ENCODE measurements at regions not wholly inside any gene's neighbourhood (a gene's known extent, or its start where the extent isn't known, plus 50 kb on each side); places are given as distances from the start of the nearest gene placed in this dataset.

- TF ChIP-seq, protein P1, sequence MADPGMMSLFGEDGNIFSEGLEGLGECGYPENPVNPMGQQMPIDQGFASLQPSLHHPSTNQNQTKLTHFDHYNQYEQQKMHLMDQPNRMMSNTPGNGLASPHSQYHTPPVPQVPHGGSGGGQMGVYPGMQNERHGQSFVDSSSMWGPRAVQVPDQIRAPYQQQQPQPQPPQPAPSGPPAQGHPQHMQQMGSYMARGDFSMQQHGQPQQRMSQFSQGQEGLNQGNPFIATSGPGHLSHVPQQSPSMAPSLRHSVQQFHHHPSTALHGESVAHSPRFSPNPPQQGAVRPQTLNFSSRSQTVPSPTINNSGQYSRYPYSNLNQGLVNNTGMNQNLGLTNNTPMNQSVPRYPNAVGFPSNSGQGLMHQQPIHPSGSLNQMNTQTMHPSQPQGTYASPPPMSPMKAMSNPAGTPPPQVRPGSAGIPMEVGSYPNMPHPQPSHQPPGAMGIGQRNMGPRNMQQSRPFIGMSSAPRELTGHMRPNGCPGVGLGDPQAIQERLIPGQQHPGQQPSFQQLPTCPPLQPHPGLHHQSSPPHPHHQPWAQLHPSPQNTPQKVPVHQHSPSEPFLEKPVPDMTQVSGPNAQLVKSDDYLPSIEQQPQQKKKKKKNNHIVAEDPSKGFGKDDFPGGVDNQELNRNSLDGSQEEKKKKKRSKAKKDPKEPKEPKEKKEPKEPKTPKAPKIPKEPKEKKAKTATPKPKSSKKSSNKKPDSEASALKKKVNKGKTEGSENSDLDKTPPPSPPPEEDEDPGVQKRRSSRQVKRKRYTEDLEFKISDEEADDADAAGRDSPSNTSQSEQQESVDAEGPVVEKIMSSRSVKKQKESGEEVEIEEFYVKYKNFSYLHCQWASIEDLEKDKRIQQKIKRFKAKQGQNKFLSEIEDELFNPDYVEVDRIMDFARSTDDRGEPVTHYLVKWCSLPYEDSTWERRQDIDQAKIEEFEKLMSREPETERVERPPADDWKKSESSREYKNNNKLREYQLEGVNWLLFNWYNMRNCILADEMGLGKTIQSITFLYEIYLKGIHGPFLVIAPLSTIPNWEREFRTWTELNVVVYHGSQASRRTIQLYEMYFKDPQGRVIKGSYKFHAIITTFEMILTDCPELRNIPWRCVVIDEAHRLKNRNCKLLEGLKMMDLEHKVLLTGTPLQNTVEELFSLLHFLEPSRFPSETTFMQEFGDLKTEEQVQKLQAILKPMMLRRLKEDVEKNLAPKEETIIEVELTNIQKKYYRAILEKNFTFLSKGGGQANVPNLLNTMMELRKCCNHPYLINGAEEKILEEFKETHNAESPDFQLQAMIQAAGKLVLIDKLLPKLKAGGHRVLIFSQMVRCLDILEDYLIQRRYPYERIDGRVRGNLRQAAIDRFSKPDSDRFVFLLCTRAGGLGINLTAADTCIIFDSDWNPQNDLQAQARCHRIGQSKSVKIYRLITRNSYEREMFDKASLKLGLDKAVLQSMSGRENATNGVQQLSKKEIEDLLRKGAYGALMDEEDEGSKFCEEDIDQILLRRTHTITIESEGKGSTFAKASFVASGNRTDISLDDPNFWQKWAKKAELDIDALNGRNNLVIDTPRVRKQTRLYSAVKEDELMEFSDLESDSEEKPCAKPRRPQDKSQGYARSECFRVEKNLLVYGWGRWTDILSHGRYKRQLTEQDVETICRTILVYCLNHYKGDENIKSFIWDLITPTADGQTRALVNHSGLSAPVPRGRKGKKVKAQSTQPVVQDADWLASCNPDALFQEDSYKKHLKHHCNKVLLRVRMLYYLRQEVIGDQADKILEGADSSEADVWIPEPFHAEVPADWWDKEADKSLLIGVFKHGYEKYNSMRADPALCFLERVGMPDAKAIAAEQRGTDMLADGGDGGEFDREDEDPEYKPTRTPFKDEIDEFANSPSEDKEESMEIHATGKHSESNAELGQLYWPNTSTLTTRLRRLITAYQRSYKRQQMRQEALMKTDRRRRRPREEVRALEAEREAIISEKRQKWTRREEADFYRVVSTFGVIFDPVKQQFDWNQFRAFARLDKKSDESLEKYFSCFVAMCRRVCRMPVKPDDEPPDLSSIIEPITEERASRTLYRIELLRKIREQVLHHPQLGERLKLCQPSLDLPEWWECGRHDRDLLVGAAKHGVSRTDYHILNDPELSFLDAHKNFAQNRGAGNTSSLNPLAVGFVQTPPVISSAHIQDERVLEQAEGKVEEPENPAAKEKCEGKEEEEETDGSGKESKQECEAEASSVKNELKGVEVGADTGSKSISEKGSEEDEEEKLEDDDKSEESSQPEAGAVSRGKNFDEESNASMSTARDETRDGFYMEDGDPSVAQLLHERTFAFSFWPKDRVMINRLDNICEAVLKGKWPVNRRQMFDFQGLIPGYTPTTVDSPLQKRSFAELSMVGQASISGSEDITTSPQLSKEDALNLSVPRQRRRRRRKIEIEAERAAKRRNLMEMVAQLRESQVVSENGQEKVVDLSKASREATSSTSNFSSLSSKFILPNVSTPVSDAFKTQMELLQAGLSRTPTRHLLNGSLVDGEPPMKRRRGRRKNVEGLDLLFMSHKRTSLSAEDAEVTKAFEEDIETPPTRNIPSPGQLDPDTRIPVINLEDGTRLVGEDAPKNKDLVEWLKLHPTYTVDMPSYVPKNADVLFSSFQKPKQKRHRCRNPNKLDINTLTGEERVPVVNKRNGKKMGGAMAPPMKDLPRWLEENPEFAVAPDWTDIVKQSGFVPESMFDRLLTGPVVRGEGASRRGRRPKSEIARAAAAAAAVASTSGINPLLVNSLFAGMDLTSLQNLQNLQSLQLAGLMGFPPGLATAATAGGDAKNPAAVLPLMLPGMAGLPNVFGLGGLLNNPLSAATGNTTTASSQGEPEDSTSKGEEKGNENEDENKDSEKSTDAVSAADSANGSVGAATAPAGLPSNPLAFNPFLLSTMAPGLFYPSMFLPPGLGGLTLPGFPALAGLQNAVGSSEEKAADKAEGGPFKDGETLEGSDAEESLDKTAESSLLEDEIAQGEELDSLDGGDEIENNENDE (IDR thresholded peaks at IDR 0.05; ENCODE audit: insufficient replicate concordance, low read length): no peak
- no peak for TF ChIP-seq BCL11A (IDR thresholded peaks at IDR 0.05; ENCODE audit: low read depth in 2 of 2, low read length in 2 of 2)
- no peak for TF ChIP-seq POU5F1 (IDR thresholded peaks at IDR 0.05; ENCODE audit: low read depth, low read length)
- no peak for TF ChIP-seq GABPA (IDR thresholded peaks at IDR 0.05; ENCODE audit: borderline replicate concordance, insufficient read depth, low read length)
These were observed 186.1 kb downstream of the KATNAL1 start (continued) for GRCh38 chr13:30121244-30121643.
